ENCODE measurements at regions not wholly inside any gene's neighbourhood (a gene's known extent, or its start where the extent isn't known, plus 50 kb on each side); places are given as distances from the start of the nearest gene placed in this dataset.

DNA sequence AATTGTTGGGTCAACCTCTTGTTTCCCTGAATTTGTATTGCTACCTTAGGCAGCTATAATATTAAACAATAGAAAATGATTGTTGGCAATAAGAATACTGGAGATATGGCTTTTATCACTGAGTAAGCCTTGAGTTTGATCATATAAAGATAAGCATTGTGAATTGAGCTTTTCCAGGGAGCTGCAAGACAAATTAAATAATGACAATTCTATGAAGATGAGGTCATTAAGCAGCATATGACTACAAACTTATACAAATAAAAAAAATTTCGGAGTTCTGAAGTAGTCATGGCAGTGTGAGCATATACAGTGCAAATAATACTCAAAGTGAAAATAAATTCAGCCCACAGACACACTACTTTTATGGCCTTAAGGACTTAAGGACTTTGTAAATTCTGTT is 161.1 kb upstream of the ANO5 start:
- TF ChIP-seq POLR2A (IDR thresholded peaks at IDR 0.05) (no peak), EP300 (IDR thresholded peaks at IDR 0.05) (no peak), POLR2AphosphoS5 (IDR thresholded peaks at IDR 0.05) (no peak)
- TF ChIP-seq, protein P1, sequence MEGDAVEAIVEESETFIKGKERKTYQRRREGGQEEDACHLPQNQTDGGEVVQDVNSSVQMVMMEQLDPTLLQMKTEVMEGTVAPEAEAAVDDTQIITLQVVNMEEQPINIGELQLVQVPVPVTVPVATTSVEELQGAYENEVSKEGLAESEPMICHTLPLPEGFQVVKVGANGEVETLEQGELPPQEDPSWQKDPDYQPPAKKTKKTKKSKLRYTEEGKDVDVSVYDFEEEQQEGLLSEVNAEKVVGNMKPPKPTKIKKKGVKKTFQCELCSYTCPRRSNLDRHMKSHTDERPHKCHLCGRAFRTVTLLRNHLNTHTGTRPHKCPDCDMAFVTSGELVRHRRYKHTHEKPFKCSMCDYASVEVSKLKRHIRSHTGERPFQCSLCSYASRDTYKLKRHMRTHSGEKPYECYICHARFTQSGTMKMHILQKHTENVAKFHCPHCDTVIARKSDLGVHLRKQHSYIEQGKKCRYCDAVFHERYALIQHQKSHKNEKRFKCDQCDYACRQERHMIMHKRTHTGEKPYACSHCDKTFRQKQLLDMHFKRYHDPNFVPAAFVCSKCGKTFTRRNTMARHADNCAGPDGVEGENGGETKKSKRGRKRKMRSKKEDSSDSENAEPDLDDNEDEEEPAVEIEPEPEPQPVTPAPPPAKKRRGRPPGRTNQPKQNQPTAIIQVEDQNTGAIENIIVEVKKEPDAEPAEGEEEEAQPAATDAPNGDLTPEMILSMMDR (IDR thresholded peaks at IDR 0.05): no peak
- Histone ChIP-seq H3K9me3 (peaks cover 0 to 9% (median 0%) of the 10 kb centered on the region in 3 donors), H3K27ac (no peak overlapping the region), H3K4me3 (no peak overlapping the region), H3K27me3 (no peaks in the 10 kb centered on the region), H3K36me3 (no peaks in the 10 kb centered on the region), H3K4me1 (no peaks in the 10 kb centered on the region)
- 19 to 37% methylated on average over 1 of the region's 1 CpG for WGBS, 2 donors (ENCODE audit: low coverage in 1 of 2)
- ATAC-seq: no peak

DNA sequence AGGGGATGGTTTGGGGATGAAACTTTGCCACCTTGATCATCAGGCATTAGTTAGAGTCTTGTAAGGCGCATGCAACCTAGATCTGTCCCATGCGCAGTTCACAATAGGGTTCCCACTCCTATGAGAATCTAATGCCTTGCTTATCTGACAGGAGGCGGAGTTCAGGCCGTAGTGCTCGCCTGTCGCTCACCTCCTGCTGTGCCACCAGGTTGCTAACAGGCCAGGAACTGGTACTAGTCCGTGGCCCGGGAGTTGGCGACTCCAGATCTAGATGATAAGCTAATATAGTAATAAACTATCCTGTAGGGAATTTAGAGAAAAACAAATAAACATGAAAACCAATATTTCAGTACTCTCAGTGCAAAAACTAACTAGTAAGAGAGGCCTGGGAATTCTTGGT is 155.4 kb upstream of the ANO5 start:
- 73 to 80% methylated on average over 1 to 3 of the region's 9 CpGs for WGBS, 2 donors (ENCODE audit: low coverage in 1 of 2)
- no peaks in the 10 kb centered on the region for H3K4me1 ChIP-seq
- H3K4me3 ChIP-seq: no peak overlapping the region
- H3K9me3 ChIP-seq: no peaks in the 10 kb centered on the region
- no peak for ATAC-seq
- no peak overlapping the region for H3K27ac ChIP-seq
- no peaks in the 10 kb centered on the region for H3K27me3 ChIP-seq
- TF ChIP-seq EP300 (IDR thresholded peaks at IDR 0.05) (no peak), POLR2A (IDR thresholded peaks at IDR 0.05) (no peak), POLR2AphosphoS5 (IDR thresholded peaks at IDR 0.05) (no peak)
- TF ChIP-seq, protein P1 (IDR thresholded peaks at IDR 0.05): no peak
- H3K36me3 ChIP-seq: no peaks in the 10 kb centered on the region

DNA sequence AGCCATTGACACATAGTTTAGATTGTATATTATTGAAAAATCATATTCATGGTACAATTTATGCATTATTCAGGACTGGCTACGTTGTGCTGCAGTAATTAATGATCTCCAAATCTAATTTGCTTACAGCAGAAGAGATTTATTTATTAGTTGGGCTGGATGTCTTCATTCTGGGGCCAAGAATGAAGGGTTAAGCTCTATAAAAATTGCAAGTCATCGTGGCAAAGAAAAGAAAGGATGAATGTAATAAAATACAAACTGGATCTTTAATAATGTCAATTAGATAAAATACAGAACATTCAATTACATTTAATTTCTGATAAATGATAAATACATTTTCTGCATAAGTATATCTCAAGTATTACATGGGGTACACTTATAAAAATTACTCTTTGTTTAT is 151.8 kb upstream of the ANO5 start:
- no peaks in the 10 kb centered on the region for H3K9me3 ChIP-seq
- H3K36me3 ChIP-seq: no peaks in the 10 kb centered on the region
- H3K4me1 ChIP-seq: no peaks in the 10 kb centered on the region
- no peak for TF ChIP-seq POLR2AphosphoS5 (IDR thresholded peaks at IDR 0.05)
- TF ChIP-seq, protein P1 (IDR thresholded peaks at IDR 0.05): no peak
- TF ChIP-seq EP300 (IDR thresholded peaks at IDR 0.05): no peak
- TF ChIP-seq POLR2A (IDR thresholded peaks at IDR 0.05): no peak
- WGBS, 2 donors (ENCODE audit: low coverage in 1 of 2): 22 to 38% methylated on average over 2 of the region's 2 CpGs
- no peak overlapping the region for H3K27ac ChIP-seq
- no peaks in the 10 kb centered on the region for H3K27me3 ChIP-seq
- H3K4me3 ChIP-seq: no peak overlapping the region
- no peak for ATAC-seq

DNA sequence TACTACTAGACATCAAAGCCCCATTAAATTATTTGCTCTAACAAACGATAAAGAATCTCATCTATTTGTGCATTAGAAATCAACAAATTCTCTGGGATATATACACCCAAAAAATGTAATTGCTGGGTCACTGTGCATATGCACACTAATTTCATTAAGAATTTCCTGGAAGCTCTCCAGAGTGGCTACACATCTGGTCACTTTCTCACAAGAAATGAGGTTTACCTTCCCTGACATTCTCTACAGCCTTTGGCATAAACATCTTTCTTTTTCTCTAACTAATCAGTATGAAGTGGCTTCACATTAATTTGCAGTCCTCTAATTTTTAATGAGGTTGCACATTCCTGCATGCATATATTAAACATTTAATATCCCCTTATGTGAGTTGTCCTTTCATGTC is 150.8 kb upstream of the ANO5 start:
- Histone ChIP-seq H3K4me3 (no peak overlapping the region), H3K4me1 (no peaks in the 10 kb centered on the region), H3K9me3 (no peaks in the 10 kb centered on the region), H3K27me3 (no peaks in the 10 kb centered on the region), H3K36me3 (no peaks in the 10 kb centered on the region), H3K27ac (no peak overlapping the region)
- ATAC-seq: no peak
- WGBS, 2 donors (ENCODE audit: low coverage in 1 of 2): 80 to 85% methylated on average over 1 of the region's 1 CpG
- TF ChIP-seq POLR2A (IDR thresholded peaks at IDR 0.05): no peak
- TF ChIP-seq, protein P1 (IDR thresholded peaks at IDR 0.05): no peak
- TF ChIP-seq POLR2AphosphoS5 (IDR thresholded peaks at IDR 0.05): no peak
- TF ChIP-seq EP300 (IDR thresholded peaks at IDR 0.05): no peak

DNA sequence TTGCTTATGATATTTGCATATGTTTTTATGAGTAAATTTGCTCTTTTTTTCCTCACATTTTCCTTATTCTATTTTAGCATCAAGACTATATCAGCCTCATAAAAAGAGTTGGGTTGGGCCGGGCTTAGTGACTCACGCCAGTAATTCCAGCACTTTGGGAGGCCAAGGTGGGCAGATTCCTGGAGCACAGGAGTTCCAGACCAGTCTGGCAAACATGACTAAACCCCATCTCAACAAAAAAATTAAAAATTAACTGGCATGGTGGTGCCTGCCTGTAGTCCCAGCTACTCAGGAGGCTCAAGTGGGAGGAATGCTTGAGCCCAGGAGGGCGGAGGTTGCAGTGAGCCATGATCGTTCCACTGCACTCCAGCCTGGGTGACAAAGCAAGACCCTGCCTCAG is 148.8 kb upstream of the ANO5 start:
- Histone ChIP-seq H3K9me3 (no peaks in the 10 kb centered on the region), H3K27me3 (no peaks in the 10 kb centered on the region), H3K4me1 (no peaks in the 10 kb centered on the region), H3K27ac (no peak overlapping the region), H3K36me3 (no peaks in the 10 kb centered on the region), H3K4me3 (no peak overlapping the region)
- 85 to 88% methylated on average over 2 to 4 of the region's 4 CpGs for WGBS, 2 donors (ENCODE audit: low coverage in 1 of 2)
- ATAC-seq: no peak
- TF ChIP-seq EP300 (IDR thresholded peaks at IDR 0.05): no peak
- no peak for TF ChIP-seq POLR2A (IDR thresholded peaks at IDR 0.05)
- TF ChIP-seq, protein P1 (IDR thresholded peaks at IDR 0.05): no peak
- TF ChIP-seq POLR2AphosphoS5 (IDR thresholded peaks at IDR 0.05): no peak
